CD4-positive, alpha-beta T cell (primary cell): ENCODE measurements at regions not wholly inside any gene's neighbourhood (a gene's known extent, or its start where the extent isn't known, plus 50 kb on each side); places are given as distances from the start of the nearest gene placed in this dataset.

Experiments used
- ATAC-seq: fragments of 200-7000 bp; cut with Tn5 transposase; one replicate; pipeline ENCODE4 v1.10.0; 2022; ENCODE audit warnings: mild to moderate bottlenecking; ENCODE audit not compliant: poor library complexity
- CTCF ChIA-PET: fragments of 350-600 bp; sonication (Branson Sonifier 250); formaldehyde crosslinking; loops from one replicate; lab custom pipeline; 2021; ENCODE audit warnings: antibody characterized with exemption, inconsistent platforms; lab: Charles Lee
- POLR2A ChIA-PET: fragments of 350-600 bp; sonication (Branson Sonifier 250); formaldehyde crosslinking; loops from one replicate; lab custom pipeline; 2021; ENCODE audit warnings: antibody characterized with exemption, inconsistent platforms; lab: Charles Lee
- DNase-seq, 14 experiments: peaks; one replicate each; pipeline ENCODE4 v3.0.0-alpha.2; 2013 to 2020; ENCODE audit warnings: mixed read lengths in 2 of 14
- H3K27ac ChIP-seq, 2 donors: one replicate each; pipeline versions ENCODE4 v1.5.1 to v1.7.0; 2013; ENCODE audit warnings: low read length in 2 of 2, low read depth in 1 of 2, mild to moderate bottlenecking in 1 of 2
- H3K27me3 ChIP-seq, 2 experiments: 1 replicate in 1 of 2; 2 replicates in 1 of 2; pipeline versions ENCODE4 v1.6.1 to v1.7.0; 2013; ENCODE audit warnings: low read length in 2 of 2, control low read depth in 1 of 2, mild to moderate bottlenecking in 1 of 2, moderate library complexity in 1 of 2; ENCODE audit not compliant: insufficient read depth in 2 of 2, control insufficient read depth in 1 of 2
- H3K36me3 ChIP-seq: one replicate; pipeline ENCODE4 v1.6.1; 2013; ENCODE audit warnings: low read length, control low read depth; ENCODE audit not compliant: insufficient read depth
- H3K4me1 ChIP-seq: one replicate; pipeline ENCODE4 v1.6.1; 2013; ENCODE audit warnings: low read length, control low read depth; ENCODE audit not compliant: insufficient read depth
- H3K4me3 ChIP-seq: one replicate; pipeline ENCODE4 v1.5.1; 2013; ENCODE audit warnings: mild to moderate bottlenecking, low read length, moderate library complexity
- H3K9me3 ChIP-seq, 2 experiments: 1 replicate in 1 of 2; 2 replicates in 1 of 2; pipeline versions ENCODE4 v1.6.1 to v1.7.0; 2013; ENCODE audit warnings: low read length in 2 of 2, mild to moderate bottlenecking in 2 of 2, control low read depth in 1 of 2, moderate library complexity in 1 of 2; ENCODE audit not compliant: control insufficient read depth in 1 of 2, insufficient read depth in 1 of 2
- H3K27ac Mint-ChIP-seq: one replicate; pipeline ENCODE4 v1.8.0; 2020; ENCODE audit warnings: mixed read lengths
- H3K27me3 Mint-ChIP-seq: one replicate; pipeline ENCODE4 v1.8.0; 2021; ENCODE audit warnings: mixed read lengths
- H3K36me3 Mint-ChIP-seq: one replicate; pipeline ENCODE4 v1.8.0; 2021; ENCODE audit warnings: low read depth, mixed read lengths
- H3K4me1 Mint-ChIP-seq: one replicate; pipeline ENCODE4 v1.8.0; 2021; ENCODE audit warnings: low read depth, mixed read lengths
- H3K4me3 Mint-ChIP-seq: one replicate; pipeline ENCODE4 v1.8.0; 2020; ENCODE audit warnings: mild to moderate bottlenecking, mixed read lengths
- H3K9me3 Mint-ChIP-seq: one replicate; pipeline ENCODE4 v1.8.0; 2020; ENCODE audit warnings: mixed read lengths
- intact Hi-C, 2 experiments: fragments of 100-400 bp; cut with DNase I in 1 of 2; cut with micrococcal nuclease in 1 of 2; formaldehyde crosslinking; loops; one replicate each; pipeline versions ENCODE4 v1.15.1 to v1.9.0; 2023 to 2025; cut with DNase I, micrococcal nuclease
- TF ChIP-seq, protein P1 (sequence below): fragments of 200-600 bp; IDR thresholded peaks from one replicate; pipeline ENCODE4 v1.8.0; 2022; ENCODE audit warnings: antibody characterized with exemption, mild to moderate bottlenecking

DNA sequence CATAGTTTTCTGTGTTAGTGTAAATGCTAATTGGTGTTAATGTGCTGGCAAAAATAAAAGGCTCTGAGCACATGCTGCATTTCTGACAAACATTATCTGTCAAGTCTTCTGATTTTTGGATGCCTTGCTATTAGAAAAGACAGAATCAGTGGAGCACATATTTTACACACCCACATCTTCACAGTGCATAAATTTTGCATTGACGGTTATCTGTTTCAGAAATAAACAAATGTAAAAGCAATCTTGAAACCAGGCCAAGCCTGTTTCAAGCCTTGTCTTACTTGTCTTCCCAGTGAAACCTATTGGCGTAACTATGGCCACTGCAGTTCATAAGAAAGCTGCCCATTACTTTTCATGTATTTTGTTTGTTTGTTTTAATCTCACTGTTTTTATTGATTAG is 333.7 kb upstream of the CDH19 start:
- Histone ChIP-seq H3K27me3 (no peaks in the 10 kb centered on the region), H3K36me3 (no peaks in the 10 kb centered on the region), H3K9me3 (no peaks in the 10 kb centered on the region), H3K4me3 (no peak overlapping the region), H3K27ac (no peak overlapping the region), H3K4me1 (no peaks in the 10 kb centered on the region)
- Mint-ChIP-seq H3K36me3 (no peaks in the 10 kb centered on the region), H3K27ac (no peak overlapping the region), H3K9me3 (peaks cover 12% of the 10 kb centered on the region), H3K4me1 (no peaks in the 10 kb centered on the region), H3K27me3 (no peaks in the 10 kb centered on the region), H3K4me3 (no peak overlapping the region)
- ChIA-PET POLR2A (no interaction called here), CTCF (no interaction called here)
- TF ChIP-seq, protein P1, sequence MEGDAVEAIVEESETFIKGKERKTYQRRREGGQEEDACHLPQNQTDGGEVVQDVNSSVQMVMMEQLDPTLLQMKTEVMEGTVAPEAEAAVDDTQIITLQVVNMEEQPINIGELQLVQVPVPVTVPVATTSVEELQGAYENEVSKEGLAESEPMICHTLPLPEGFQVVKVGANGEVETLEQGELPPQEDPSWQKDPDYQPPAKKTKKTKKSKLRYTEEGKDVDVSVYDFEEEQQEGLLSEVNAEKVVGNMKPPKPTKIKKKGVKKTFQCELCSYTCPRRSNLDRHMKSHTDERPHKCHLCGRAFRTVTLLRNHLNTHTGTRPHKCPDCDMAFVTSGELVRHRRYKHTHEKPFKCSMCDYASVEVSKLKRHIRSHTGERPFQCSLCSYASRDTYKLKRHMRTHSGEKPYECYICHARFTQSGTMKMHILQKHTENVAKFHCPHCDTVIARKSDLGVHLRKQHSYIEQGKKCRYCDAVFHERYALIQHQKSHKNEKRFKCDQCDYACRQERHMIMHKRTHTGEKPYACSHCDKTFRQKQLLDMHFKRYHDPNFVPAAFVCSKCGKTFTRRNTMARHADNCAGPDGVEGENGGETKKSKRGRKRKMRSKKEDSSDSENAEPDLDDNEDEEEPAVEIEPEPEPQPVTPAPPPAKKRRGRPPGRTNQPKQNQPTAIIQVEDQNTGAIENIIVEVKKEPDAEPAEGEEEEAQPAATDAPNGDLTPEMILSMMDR: no peak
- DNase-seq (no peak), ATAC-seq (no peak)
- intact Hi-C loops: no loop called here

DNA sequence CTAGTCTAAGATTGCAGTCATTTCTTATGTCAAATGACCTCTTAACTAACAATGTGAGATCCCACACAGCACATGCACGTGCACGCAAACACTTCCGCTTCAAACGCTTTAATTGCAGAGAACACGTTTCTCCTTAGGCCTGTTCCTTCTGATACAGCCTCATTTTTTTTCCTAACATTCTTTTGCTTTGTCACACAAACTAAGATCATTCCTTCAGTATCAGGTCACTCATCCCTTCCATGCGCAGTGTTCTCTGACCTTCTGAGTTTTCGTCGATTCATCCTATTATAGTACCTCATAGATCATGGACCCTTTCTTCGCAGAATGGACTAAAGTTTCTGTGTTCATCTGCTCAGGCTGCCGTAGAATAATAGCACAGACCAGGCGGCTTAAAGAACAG is 327.1 kb upstream of the CDH19 start:
- POLR2A ChIA-PET: no interaction called here
- Mint-ChIP-seq H3K4me3 (no peak overlapping the region), H3K4me1 (no peaks in the 10 kb centered on the region), H3K27ac (no peak overlapping the region), H3K27me3 (no peaks in the 10 kb centered on the region), H3K9me3 (peaks cover 3% of the 10 kb centered on the region), H3K36me3 (no peaks in the 10 kb centered on the region)
- Histone ChIP-seq H3K9me3 (no peaks in the 10 kb centered on the region), H3K27me3 (no peaks in the 10 kb centered on the region), H3K4me3 (no peak overlapping the region), H3K27ac (no peak overlapping the region), H3K4me1 (no peaks in the 10 kb centered on the region), H3K36me3 (no peaks in the 10 kb centered on the region)
- ATAC-seq (no peak), DNase-seq (no peak)
- intact Hi-C loops: no loop called here
- CTCF ChIA-PET: no interaction called here
- TF ChIP-seq, protein P1: no peak

DNA sequence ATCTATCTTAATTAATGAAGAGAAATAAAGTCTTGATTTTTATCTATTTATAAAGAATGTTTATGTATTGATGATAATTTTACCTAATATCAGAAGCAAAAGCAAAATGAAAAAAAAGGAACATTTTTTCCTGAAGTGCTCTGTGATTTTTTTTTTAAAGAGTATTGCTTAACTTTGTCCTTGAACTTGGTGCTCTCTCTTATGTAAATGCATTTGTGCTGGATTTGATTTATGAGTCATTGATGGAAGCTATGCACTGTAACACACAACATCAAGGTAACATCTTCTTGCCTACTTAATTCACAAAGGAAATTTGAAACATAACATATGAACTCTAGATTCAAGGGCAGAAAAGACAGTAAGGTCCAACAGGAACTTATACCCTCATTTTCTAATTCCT is 312.9 kb upstream of the CDH19 start:
- no peaks in the 10 kb centered on the region for H3K9me3 ChIP-seq
- POLR2A ChIA-PET: no interaction called here

More for the DNA sequence above, 312.9 kb upstream of the CDH19 start:
- ATAC-seq: no peak
- intact Hi-C loops: no loop called here
- CTCF ChIA-PET: no interaction called here
- Mint-ChIP-seq H3K27ac (no peak overlapping the region), H3K4me3 (no peak overlapping the region), H3K9me3 (peaks cover 3% of the 10 kb centered on the region), H3K4me1 (no peaks in the 10 kb centered on the region), H3K36me3 (no peaks in the 10 kb centered on the region), H3K27me3 (no peaks in the 10 kb centered on the region)
- Histone ChIP-seq H3K27ac (no peak overlapping the region), H3K36me3 (no peaks in the 10 kb centered on the region), H3K4me3 (no peak overlapping the region), H3K4me1 (no peaks in the 10 kb centered on the region), H3K27me3 (no peaks in the 10 kb centered on the region)
- TF ChIP-seq, protein P1: no peak
- no peak for DNase-seq
